ENCODE measurements at regions not wholly inside any gene's neighbourhood (a gene's known extent, or its start where the extent isn't known, plus 50 kb on each side); places are given as distances from the start of the nearest gene placed in this dataset.

DNA sequence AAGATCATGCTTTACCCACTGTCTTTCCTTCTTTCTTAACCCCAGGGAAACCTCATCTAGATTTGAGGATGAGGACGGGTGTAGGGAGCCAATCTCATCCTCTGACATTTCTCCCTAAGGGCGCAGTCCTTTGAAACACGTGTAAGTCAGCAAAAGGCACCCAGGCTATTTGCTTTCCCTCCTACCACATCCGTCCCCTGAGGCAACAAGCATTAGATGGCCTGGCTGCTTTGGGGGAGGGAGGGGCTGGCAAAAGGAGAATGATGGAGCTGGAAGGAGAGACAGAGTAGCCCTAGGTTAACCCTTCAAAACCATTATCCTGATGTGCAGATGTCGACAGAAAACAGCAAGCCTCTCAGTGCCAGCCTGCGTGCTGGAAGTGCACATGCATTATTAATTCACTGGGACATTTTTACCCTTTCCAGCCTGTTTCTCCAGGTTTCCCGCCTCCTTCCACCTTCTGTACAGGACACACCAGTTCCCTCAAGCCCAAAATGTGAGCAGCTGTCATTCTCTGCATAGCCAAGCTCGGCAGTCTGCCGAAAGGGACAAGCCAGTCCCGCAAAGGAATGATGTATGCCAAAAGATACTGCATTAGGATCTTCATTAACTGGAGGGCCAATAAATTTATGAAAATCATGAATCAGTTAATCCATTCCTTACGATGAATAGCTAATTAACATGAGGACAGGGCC is 547.2 kb downstream of the CD83 start:
- TF ChIP-seq, protein P1, sequence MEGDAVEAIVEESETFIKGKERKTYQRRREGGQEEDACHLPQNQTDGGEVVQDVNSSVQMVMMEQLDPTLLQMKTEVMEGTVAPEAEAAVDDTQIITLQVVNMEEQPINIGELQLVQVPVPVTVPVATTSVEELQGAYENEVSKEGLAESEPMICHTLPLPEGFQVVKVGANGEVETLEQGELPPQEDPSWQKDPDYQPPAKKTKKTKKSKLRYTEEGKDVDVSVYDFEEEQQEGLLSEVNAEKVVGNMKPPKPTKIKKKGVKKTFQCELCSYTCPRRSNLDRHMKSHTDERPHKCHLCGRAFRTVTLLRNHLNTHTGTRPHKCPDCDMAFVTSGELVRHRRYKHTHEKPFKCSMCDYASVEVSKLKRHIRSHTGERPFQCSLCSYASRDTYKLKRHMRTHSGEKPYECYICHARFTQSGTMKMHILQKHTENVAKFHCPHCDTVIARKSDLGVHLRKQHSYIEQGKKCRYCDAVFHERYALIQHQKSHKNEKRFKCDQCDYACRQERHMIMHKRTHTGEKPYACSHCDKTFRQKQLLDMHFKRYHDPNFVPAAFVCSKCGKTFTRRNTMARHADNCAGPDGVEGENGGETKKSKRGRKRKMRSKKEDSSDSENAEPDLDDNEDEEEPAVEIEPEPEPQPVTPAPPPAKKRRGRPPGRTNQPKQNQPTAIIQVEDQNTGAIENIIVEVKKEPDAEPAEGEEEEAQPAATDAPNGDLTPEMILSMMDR (IDR thresholded peaks at IDR 0.05) = no peak
- TF ChIP-seq EP300 (IDR thresholded peaks at IDR 0.05) (no peak), POLR2AphosphoS5 (IDR thresholded peaks at IDR 0.05) (no peak), POLR2A (IDR thresholded peaks at IDR 0.05; ENCODE audit: low read depth) (no peak)
